H9 (cell line): ENCODE measurements at regions not wholly inside any gene's neighbourhood (a gene's known extent, or its start where the extent isn't known, plus 50 kb on each side); places are given as distances from the start of the nearest gene placed in this dataset.

Experiments
- DNase-seq: peaks from one replicate; pipeline ENCODE4 v3.0.0-alpha.2; 2017
- H2AFZ ChIP-seq: one replicate; pipeline ENCODE4 v1.6.1; 2013; ENCODE audit warnings: mild to moderate bottlenecking, low read length, control low read depth, moderate library complexity
- H2AK5ac ChIP-seq: 2 replicates; pipeline ENCODE4 v1.6.1; 2013; ENCODE audit warnings: low read length, control low read depth, mixed read lengths; ENCODE audit not compliant: insufficient read length
- H2BK120ac ChIP-seq: one replicate; pipeline ENCODE4 v1.6.1; 2013; ENCODE audit warnings: low read depth, mild to moderate bottlenecking, low read length, control low read depth, inconsistent platforms; ENCODE audit not compliant: poor library complexity, severe bottlenecking
- H2BK12ac ChIP-seq: 2 replicates; pipeline ENCODE4 v1.6.1; 2013; ENCODE audit warnings: low read length, control low read depth, mixed read lengths, low read depth; ENCODE audit not compliant: insufficient read length
- H2BK15ac ChIP-seq: 2 replicates; pipeline ENCODE4 v1.6.1; 2013; ENCODE audit warnings: low read depth, low read length, control low read depth
- H2BK20ac ChIP-seq: one replicate; pipeline ENCODE4 v1.6.1; 2013; ENCODE audit warnings: low read depth, mild to moderate bottlenecking, low read length, control low read depth, inconsistent platforms; ENCODE audit not compliant: poor library complexity, severe bottlenecking
- H2BK5ac ChIP-seq: 2 replicates; pipeline ENCODE4 v1.6.1; 2013; ENCODE audit warnings: low read length, control low read depth, mixed read lengths; ENCODE audit not compliant: insufficient read length
- H3K14ac ChIP-seq: 2 replicates; pipeline ENCODE4 v1.6.1; 2013; ENCODE audit warnings: low read length, control low read depth; ENCODE audit not compliant: insufficient read depth
- H3K18ac ChIP-seq: 2 replicates; pipeline ENCODE4 v1.6.1; 2013; ENCODE audit warnings: low read depth, mild to moderate bottlenecking, mixed read lengths, low read length, control low read depth; ENCODE audit not compliant: insufficient read length
- H3K23ac ChIP-seq: 2 replicates; pipeline ENCODE4 v1.6.1; 2013; ENCODE audit warnings: low read length, control low read depth, mixed read lengths, low read depth; ENCODE audit not compliant: insufficient read length
- H3K23me2 ChIP-seq: 2 replicates; pipeline ENCODE4 v1.6.1; 2013; ENCODE audit warnings: low read depth, mild to moderate bottlenecking, mixed read lengths, low read length, control low read depth; ENCODE audit not compliant: insufficient read length, poor library complexity, severe bottlenecking
- H3K27ac ChIP-seq: 2 replicates; pipeline ENCODE4 v1.5.1; 2013; ENCODE audit warnings: low read length, control low read depth, mixed read lengths, low read depth; ENCODE audit not compliant: insufficient read length
- H3K27me3 ChIP-seq: 2 replicates; pipeline ENCODE4 v1.6.1; 2013; ENCODE audit warnings: low read length, control low read depth, inconsistent platforms; ENCODE audit not compliant: insufficient read depth
- H3K4ac ChIP-seq: 2 replicates; pipeline ENCODE4 v1.6.1; 2013; ENCODE audit warnings: low read depth, mild to moderate bottlenecking, control low read depth, inconsistent platforms, low read length, moderate library complexity
- H3K4me1 ChIP-seq: 2 replicates; pipeline ENCODE4 v1.6.1; 2013; ENCODE audit warnings: low read length, control low read depth, inconsistent platforms; ENCODE audit not compliant: insufficient read depth
- H3K4me2 ChIP-seq: 2 replicates; pipeline ENCODE4 v1.6.1; 2013; ENCODE audit warnings: low read length, control low read depth, mixed read lengths; ENCODE audit not compliant: insufficient read length, insufficient read depth
- H3K56ac ChIP-seq: 2 replicates; pipeline ENCODE4 v1.6.1; 2013; ENCODE audit warnings: low read depth, mild to moderate bottlenecking, mixed read lengths, low read length, control low read depth; ENCODE audit not compliant: insufficient read length
- H3K79me1 ChIP-seq: 2 replicates; pipeline ENCODE4 v1.6.1; 2013; ENCODE audit warnings: low read depth, mild to moderate bottlenecking, moderate library complexity, low read length, control low read depth, inconsistent platforms; ENCODE audit not compliant: insufficient read depth, poor library complexity, severe bottlenecking
- H3K79me2 ChIP-seq: 2 replicates; pipeline ENCODE4 v1.6.1; 2013; ENCODE audit warnings: low read length, control low read depth, inconsistent platforms; ENCODE audit not compliant: insufficient read depth
- H3K9ac ChIP-seq: 2 replicates; pipeline ENCODE4 v1.6.1; 2013; ENCODE audit warnings: low read length, control low read depth, mixed read lengths; ENCODE audit not compliant: insufficient read length; ENCODE audit errors: extremely low read depth
- H3K9me3 ChIP-seq: one replicate; pipeline ENCODE4 v1.6.1; 2013; ENCODE audit warnings: low read depth, low read length, inconsistent platforms; ENCODE audit not compliant: control insufficient read depth
- H3T11ph ChIP-seq: one replicate; pipeline ENCODE4 v1.6.1; 2013; ENCODE audit warnings: mild to moderate bottlenecking, low read length, control low read depth, inconsistent platforms
- H4K20me1 ChIP-seq: one replicate; pipeline ENCODE4 v1.6.1; 2013; ENCODE audit not compliant: control insufficient read depth, insufficient read length, insufficient read depth
- H4K5ac ChIP-seq: 2 replicates; pipeline ENCODE4 v1.6.1; 2013; ENCODE audit warnings: low read depth, mild to moderate bottlenecking, mixed read lengths, low read length, control low read depth; ENCODE audit not compliant: insufficient read length
- H4K8ac ChIP-seq: replicated peaks from 2 replicates; pipeline ENCODE4 v1.6.1; 2013; ENCODE audit warnings: low read length, control low read depth, mixed read lengths, low read depth; ENCODE audit not compliant: insufficient read length
- H4K91ac ChIP-seq: 2 replicates; pipeline ENCODE4 v1.6.1; 2013; ENCODE audit warnings: low read depth, mild to moderate bottlenecking, moderate library complexity, mixed read lengths, low read length, control low read depth; ENCODE audit not compliant: insufficient read length
- H3K27ac Mint-ChIP-seq, 3 experiments: 2 replicates in 2 of 3; 3 replicates in 1 of 3; pipeline ENCODE4 v1.8.0; 2020 to 2021; ENCODE audit warnings: mixed read lengths in 3 of 3, mild to moderate bottlenecking in 1 of 3, moderate library complexity in 1 of 3
- H3K27me3 Mint-ChIP-seq: 2 replicates; pipeline ENCODE4 v1.8.0; 2021; ENCODE audit warnings: low read depth, mild to moderate bottlenecking, moderate library complexity, mixed read lengths
- H3K36me3 Mint-ChIP-seq, 3 experiments: 2 replicates in 2 of 3; 3 replicates in 1 of 3; pipeline ENCODE4 v1.8.0; 2020 to 2021; ENCODE audit warnings: low read depth in 3 of 3, mixed read lengths in 3 of 3; ENCODE audit not compliant: insufficient read depth in 1 of 3
- H3K4me1 Mint-ChIP-seq, 2 experiments: 2 replicates each; pipeline ENCODE4 v1.8.0; 2020; ENCODE audit warnings: mixed read lengths in 2 of 2
- H3K4me3 Mint-ChIP-seq, 2 experiments: 2 replicates in 1 of 2; 3 replicates in 1 of 2; pipeline ENCODE4 v1.8.0; 2020 to 2021; ENCODE audit warnings: mild to moderate bottlenecking in 2 of 2, mixed read lengths in 2 of 2, moderate library complexity in 1 of 2
- H3K9me3 Mint-ChIP-seq, 2 experiments: 2 replicates in 1 of 2; 3 replicates in 1 of 2; pipeline ENCODE4 v1.8.0; 2020; ENCODE audit warnings: mild to moderate bottlenecking in 2 of 2, mixed read lengths in 2 of 2, moderate library complexity in 1 of 2
- whole genome bisulfite sequencing: extraction: QIAGEN DNeasy Blood & Tissue Kit; methylation state at CpG from one replicate; pipeline ENCODE4 v1.1.7; 2013; ENCODE audit warnings: missing lambda C conversion rate, low lambda C conversion rate, mixed read lengths; ENCODE audit not compliant: insufficient read length; ENCODE audit errors: extremely low coverage; 5-methylcytosine and 5-hydroxymethylcytosine counted together
- TF ChIP-seq, protein P1 (sequence below): fragments of 200-600 bp; sonication (generic); conservative IDR thresholded peaks from 3 replicates; pipeline ENCODE4 v1.8.0; 2021; ENCODE audit warnings: antibody characterized with exemption, mild to moderate bottlenecking

DNA sequence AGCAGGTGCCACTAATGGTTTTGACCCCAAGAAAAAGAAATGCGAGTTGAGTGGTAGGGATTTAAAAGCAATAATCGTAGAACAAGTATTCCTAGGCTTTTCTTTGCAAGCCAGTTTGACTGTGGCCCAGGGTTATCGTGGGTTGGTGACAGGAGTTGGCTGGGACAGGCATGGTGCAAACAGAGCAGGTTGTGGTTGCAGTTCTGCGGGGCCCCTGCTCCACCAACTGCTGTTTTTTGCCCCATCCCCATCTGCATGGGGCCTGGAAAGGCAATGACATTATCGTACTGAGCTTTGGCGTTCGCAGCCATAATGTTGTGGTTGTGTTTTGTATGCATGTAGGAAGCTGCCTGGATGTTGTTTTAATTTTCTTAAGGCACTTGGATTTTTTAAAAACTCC is 274.0 kb downstream of the TSN start:
- Histone ChIP-seq H3K14ac (no peak overlapping the region), H3K9ac (no peak overlapping the region), H3K4me1 (peaks cover 5% of the 10 kb centered on the region; the same call in 1 of the 2 replicates), H4K20me1 (no peaks in the 10 kb centered on the region), H2BK20ac (no peak overlapping the region), H3T11ph (no peak overlapping the region), H2BK120ac (no peak overlapping the region), H4K91ac (no peak overlapping the region), H3K23me2 (no peaks in the 10 kb centered on the region), H3K4ac (no peak overlapping the region), H2BK12ac (no peak overlapping the region), H4K8ac (no peak overlapping the region), H4K5ac (no peak overlapping the region), H3K79me2 (no peaks in the 10 kb centered on the region), H3K4me2 (no peak overlapping the region), H3K18ac (no peak overlapping the region), H3K23ac (no peak overlapping the region), H3K79me1 (no peaks in the 10 kb centered on the region), H3K27ac (no peak overlapping the region), H2AK5ac (no peak overlapping the region), H3K27me3 (no peaks in the 10 kb centered on the region), H2AFZ (no peak overlapping the region), H2BK5ac (no peak overlapping the region), H3K56ac (no peak overlapping the region), H3K9me3 (no peaks in the 10 kb centered on the region), H2BK15ac (no peak overlapping the region)
- no CpG with 5 or more reads among the region's 7 CpGs for WGBS
- H3K9me3 Mint-ChIP-seq = no peaks in the 10 kb centered on the region
- DNase-seq = no peak
- peaks cover 22 to 28% of the 10 kb centered on the region in 2 experiments for H3K4me1 Mint-ChIP-seq
- peaks cover 5% of the 10 kb centered on the region for H3K27me3 Mint-ChIP-seq
- no peaks in the 10 kb centered on the region for H3K36me3 Mint-ChIP-seq
- TF ChIP-seq, protein P1, sequence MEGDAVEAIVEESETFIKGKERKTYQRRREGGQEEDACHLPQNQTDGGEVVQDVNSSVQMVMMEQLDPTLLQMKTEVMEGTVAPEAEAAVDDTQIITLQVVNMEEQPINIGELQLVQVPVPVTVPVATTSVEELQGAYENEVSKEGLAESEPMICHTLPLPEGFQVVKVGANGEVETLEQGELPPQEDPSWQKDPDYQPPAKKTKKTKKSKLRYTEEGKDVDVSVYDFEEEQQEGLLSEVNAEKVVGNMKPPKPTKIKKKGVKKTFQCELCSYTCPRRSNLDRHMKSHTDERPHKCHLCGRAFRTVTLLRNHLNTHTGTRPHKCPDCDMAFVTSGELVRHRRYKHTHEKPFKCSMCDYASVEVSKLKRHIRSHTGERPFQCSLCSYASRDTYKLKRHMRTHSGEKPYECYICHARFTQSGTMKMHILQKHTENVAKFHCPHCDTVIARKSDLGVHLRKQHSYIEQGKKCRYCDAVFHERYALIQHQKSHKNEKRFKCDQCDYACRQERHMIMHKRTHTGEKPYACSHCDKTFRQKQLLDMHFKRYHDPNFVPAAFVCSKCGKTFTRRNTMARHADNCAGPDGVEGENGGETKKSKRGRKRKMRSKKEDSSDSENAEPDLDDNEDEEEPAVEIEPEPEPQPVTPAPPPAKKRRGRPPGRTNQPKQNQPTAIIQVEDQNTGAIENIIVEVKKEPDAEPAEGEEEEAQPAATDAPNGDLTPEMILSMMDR = no peak
- H3K4me3 Mint-ChIP-seq = no peak overlapping the region
- H3K27ac Mint-ChIP-seq = no peak overlapping the region; a peak in 1 of 7 replicates
